IMR-90 (cell line): ENCODE measurements at regions not wholly inside any gene's neighbourhood (a gene's known extent, or its start where the extent isn't known, plus 50 kb on each side); places are given as distances from the start of the nearest gene placed in this dataset.

Source experiments
- ATAC-seq: fragments of 200-7000 bp; cut with Tn5 transposase; 2 replicates; pipeline ENCODE4 v1.9.1; 2020; ENCODE audit warnings: low read depth, mild to moderate bottlenecking, moderate library complexity
- BruUV-seq: library from RNA; stranded (reverse); fragments of 400-500 nt; replicated peaks from 2 replicates; lab custom pipeline; 2021; lab: Mats Ljungman, UMichigan
- CTCF ChIA-PET: fragments of 300-600 bp; formaldehyde crosslinking; extraction: SDS; loops from one replicate; lab custom pipeline; 2021; ENCODE audit warnings: antibody characterized with exemption; lab: Yijun Ruan, JAX
- POLR2A ChIA-PET: fragments of 300-600 bp; sonication (Branson Sonifier 250); formaldehyde crosslinking; loops from one replicate; lab custom pipeline; 2022; ENCODE audit warnings: antibody characterized with exemption; ENCODE audit not compliant: unreplicated experiment; lab: Charles Lee
- DNase-seq: peaks from one replicate; pipeline ENCODE4 v3.0.0; 2013
- H2AFZ ChIP-seq: replicated peaks from 2 replicates; pipeline ENCODE3; 2013; ENCODE audit warnings: low read length, mild to moderate bottlenecking; ENCODE audit not compliant: poor library complexity
- H2AK5ac ChIP-seq: 2 replicates; pipeline ENCODE4 v1.6.1; 2013; ENCODE audit warnings: low read depth, low read length, inconsistent platforms
- H2AK9ac ChIP-seq: replicated peaks from 2 replicates; pipeline ENCODE3; 2013; ENCODE audit warnings: mild to moderate bottlenecking, low read depth, low read length, moderate library complexity; ENCODE audit not compliant: poor library complexity
- H2BK120ac ChIP-seq: 2 replicates; pipeline ENCODE4 v1.6.1; 2013; ENCODE audit warnings: low read depth, low read length, inconsistent platforms
- H2BK15ac ChIP-seq: 3 replicates; pipeline ENCODE4 v1.6.1; 2013; ENCODE audit warnings: low read depth, low read length, inconsistent platforms
- H2BK20ac ChIP-seq: 2 replicates; pipeline ENCODE4 v1.6.1; 2013; ENCODE audit warnings: low read depth, mild to moderate bottlenecking, inconsistent platforms, low read length, moderate library complexity
- H2BK5ac ChIP-seq: 2 replicates; pipeline ENCODE4 v1.6.1; 2013; ENCODE audit warnings: mild to moderate bottlenecking, low read depth, low read length, inconsistent platforms; ENCODE audit not compliant: poor library complexity, severe bottlenecking
- H3K14ac ChIP-seq: replicated peaks from 2 replicates; pipeline ENCODE4 v1.6.1; 2013; ENCODE audit warnings: low read depth, low read length, inconsistent platforms
- H3K18ac ChIP-seq: 2 replicates; pipeline ENCODE4 v1.6.1; 2013; ENCODE audit warnings: low read depth, low read length, control low read depth
- H3K23ac ChIP-seq: 2 replicates; pipeline ENCODE4 v1.6.1; 2013; ENCODE audit warnings: low read depth, low read length, inconsistent platforms
- H3K27ac ChIP-seq: 2 replicates; pipeline ENCODE4 v1.5.1; 2013; ENCODE audit warnings: mild to moderate bottlenecking, control low read depth, low read length; ENCODE audit not compliant: insufficient read depth
- H3K27me3 ChIP-seq: 2 replicates; pipeline ENCODE4 v1.6.1; 2013; ENCODE audit warnings: low read length; ENCODE audit not compliant: control insufficient read depth, insufficient read depth
- H3K36me3 ChIP-seq: 2 replicates; pipeline ENCODE4 v1.6.1; 2013; ENCODE audit warnings: low read length, mixed read lengths; ENCODE audit not compliant: control insufficient read depth, insufficient read depth
- H3K4ac ChIP-seq: 2 replicates; pipeline ENCODE4 v1.6.1; 2013; ENCODE audit warnings: low read depth, low read length, inconsistent platforms
- H3K4me1 ChIP-seq: 2 replicates; pipeline ENCODE4 v1.6.1; 2013; ENCODE audit warnings: low read length, mixed read lengths; ENCODE audit not compliant: control insufficient read depth, insufficient read depth
- H3K4me2 ChIP-seq: 2 replicates; pipeline ENCODE4 v1.6.1; 2013; ENCODE audit warnings: low read depth, mild to moderate bottlenecking, control low read depth, low read length, moderate library complexity
- H3K4me3 ChIP-seq: 2 replicates; pipeline ENCODE4 v1.5.1; 2013; ENCODE audit warnings: low read depth, mild to moderate bottlenecking, control low read depth, low read length, moderate library complexity; ENCODE audit not compliant: insufficient read depth
- H3K56ac ChIP-seq: 2 replicates; pipeline ENCODE4 v1.6.1; 2013; ENCODE audit warnings: low read length, inconsistent platforms; ENCODE audit not compliant: insufficient read depth; ENCODE audit errors: extremely low read depth
- H3K79me1 ChIP-seq, 2 experiments: 2 replicates each; pipeline ENCODE4 v1.6.1; 2013; ENCODE audit warnings: low read length in 2 of 2, inconsistent platforms in 1 of 2, low read depth in 1 of 2
- H3K9ac ChIP-seq: 2 replicates; pipeline ENCODE4 v1.6.1; 2013; ENCODE audit warnings: low read depth, low read length, control low read depth
- H3K9me1 ChIP-seq: 2 replicates; pipeline ENCODE4 v1.6.1; 2013; ENCODE audit warnings: low read length, inconsistent platforms; ENCODE audit not compliant: insufficient read depth
- H3K9me3 ChIP-seq: 2 replicates; pipeline ENCODE4 v1.6.1; 2013; ENCODE audit warnings: low read length; ENCODE audit not compliant: control insufficient read depth, insufficient read depth
- H4K20me1 ChIP-seq: 2 replicates; pipeline ENCODE4 v1.6.1; 2013; ENCODE audit warnings: low read length, inconsistent platforms; ENCODE audit not compliant: insufficient read depth
- H4K5ac ChIP-seq: 2 replicates; pipeline ENCODE4 v1.6.1; 2013; ENCODE audit warnings: mild to moderate bottlenecking, low read depth, low read length, control low read depth
- H4K8ac ChIP-seq, 2 experiments: 2 replicates each; pipeline ENCODE4 v1.6.1; 2013; ENCODE audit warnings: low read depth in 2 of 2, low read length in 2 of 2, control low read depth in 1 of 2, inconsistent platforms in 1 of 2
- H4K91ac ChIP-seq: 2 replicates; pipeline ENCODE4 v1.6.1; 2013; ENCODE audit warnings: low read depth, low read length, inconsistent platforms; ENCODE audit not compliant: insufficient read depth
- BHLHE40 ChIP-seq: fragments of 150-350 bp; IDR thresholded peaks from 2 replicates; pipeline ENCODE4 v1.6.1; 2016; ENCODE audit warnings: mild to moderate bottlenecking, low read depth, low read length
- CEBPB ChIP-seq: IDR thresholded peaks from 2 replicates; pipeline ENCODE4 v1.6.1; 2012; ENCODE audit warnings: low read depth, low read length, improper control_type of control experiment
- CHD1 ChIP-seq: IDR thresholded peaks from 2 replicates; pipeline ENCODE4 v1.6.1; 2012; ENCODE audit warnings: low read depth, low read length, improper control_type of control experiment
- FOS ChIP-seq: fragments of 150-350 bp; IDR thresholded peaks from 2 replicates; pipeline ENCODE4 v1.6.1; 2016; ENCODE audit warnings: low read depth, low read length
- MAFK ChIP-seq: IDR thresholded peaks from 2 replicates; pipeline ENCODE4 v1.6.1; 2012; ENCODE audit warnings: low read depth, low read length, improper control_type of control experiment
- MAZ ChIP-seq: IDR thresholded peaks from 2 replicates; pipeline ENCODE4 v1.6.1; 2012; ENCODE audit warnings: low read depth, mild to moderate bottlenecking, low read length, improper control_type of control experiment, moderate library complexity, borderline replicate concordance
- MXI1 ChIP-seq: IDR thresholded peaks from 2 replicates; pipeline ENCODE4 v1.6.1; 2012; ENCODE audit warnings: low read depth, mild to moderate bottlenecking, low read length, moderate library complexity, borderline replicate concordance
- NFE2L2 ChIP-seq: fragments of 150-350 bp; IDR thresholded peaks from 2 replicates; pipeline ENCODE4 v1.6.1; 2016; ENCODE audit warnings: low read depth, mild to moderate bottlenecking, low read length
- POLR2A ChIP-seq: IDR thresholded peaks from 2 replicates; pipeline ENCODE4 v1.6.1; 2012; ENCODE audit warnings: mild to moderate bottlenecking, low read depth, low read length
- RAD21 ChIP-seq: IDR thresholded peaks from 2 replicates; pipeline ENCODE4 v1.6.1; 2012; ENCODE audit warnings: low read length, improper control_type of control experiment
- RCOR1 ChIP-seq: IDR thresholded peaks from 2 replicates; pipeline ENCODE4 v1.6.1; 2012; ENCODE audit warnings: mild to moderate bottlenecking, low read length, improper control_type of control experiment; ENCODE audit not compliant: insufficient replicate concordance
- RFX5 ChIP-seq: IDR thresholded peaks from 2 replicates; pipeline ENCODE4 v1.8.0; 2012; ENCODE audit warnings: low read depth, mild to moderate bottlenecking, low read length, moderate library complexity
- SMC3 ChIP-seq: fragments of 150-350 bp; IDR thresholded peaks from 2 replicates; pipeline ENCODE4 v1.6.1; 2016; ENCODE audit warnings: low read depth, mild to moderate bottlenecking, antibody characterized with exemption, low read length, moderate library complexity
- WGBS, 2 experiments: methylation state at CpG; one replicate each; pipeline versions ENCODE4 v1.1.5 to v1.1.7; 2013; ENCODE audit warnings: missing lambda C conversion rate in 2 of 2; ENCODE audit not compliant: insufficient read length in 1 of 2; ENCODE audit errors: extremely low coverage in 2 of 2; 5-methylcytosine and 5-hydroxymethylcytosine counted together
- dilution Hi-C: fragments of 300-500 bp; cut with HindIII; formaldehyde crosslinking; loops from one replicate; pipeline ENCODE4 v1.14.3; 2018; ENCODE audit warnings: low sequenced_read_pairs; ENCODE audit not compliant: unreplicated experiment
- in situ Hi-C: fragments of 300-500 bp; cut with MboI; formaldehyde crosslinking; loops from 3 replicates; pipeline ENCODE4 v1.14.3; 2019; ENCODE audit warnings: low sequenced_read_pairs, inconsistent platforms, mixed read lengths
- intact Hi-C: fragments of 100-400 bp; cut with micrococcal nuclease; formaldehyde crosslinking; loops from 2 replicates; pipeline ENCODE4 v1.10.0; 2022
- TF ChIP-seq, protein P1 (sequence below): conservative IDR thresholded peaks from 2 replicates; pipeline ENCODE4 v1.5.1; 2012; ENCODE audit warnings: mild to moderate bottlenecking, low read depth, low read length, improper control_type of control experiment
- TF ChIP-seq, protein P2 (sequence below): fragments of 150-350 bp; IDR thresholded peaks from 2 replicates; pipeline ENCODE4 v1.6.1; 2016; ENCODE audit warnings: low read depth, mild to moderate bottlenecking, low read length, moderate library complexity, borderline replicate concordance
- TF ChIP-seq, protein P3 (sequence below): fragments of 150-350 bp; IDR thresholded peaks from 2 replicates; pipeline ENCODE4 v1.6.1; 2017; ENCODE audit warnings: mild to moderate bottlenecking, antibody characterized with exemption, low read length, low read depth

GRCh38 chr12:104828015-104828414 is 130.1 kb downstream of the SLC41A2 start:
- POLR2A ChIA-PET: no interaction called here
- CTCF ChIA-PET: no interaction called here
- Histone ChIP-seq H3K36me3 (no peaks in the 10 kb centered on the region), H3K56ac (no peak overlapping the region), H2AFZ (no peak overlapping the region), H4K91ac (no peak overlapping the region), H2BK20ac (no peak overlapping the region), H2BK15ac (no peak overlapping the region), H2AK5ac (no peak overlapping the region), H4K20me1 (no peaks in the 10 kb centered on the region), H3K27ac (no peak overlapping the region), H3K9me3 (peaks cover 5% of the 10 kb centered on the region; the same call in 1 of the 2 replicates), H2BK120ac (no peak overlapping the region), H3K9me1 (no peaks in the 10 kb centered on the region), H2BK5ac (no peak overlapping the region), H3K4me2 (no peak overlapping the region), H2AK9ac (no peak overlapping the region), H3K79me1 (no peaks in the 10 kb centered on the region), H3K23ac (no peak overlapping the region), H4K8ac (no peak overlapping the region), H3K18ac (no peak overlapping the region), H3K4me1 (no peaks in the 10 kb centered on the region), H3K14ac (no peak overlapping the region), H4K5ac (no peak overlapping the region), H3K4ac (no peak overlapping the region), H3K4me3 (no peak overlapping the region), H3K27me3 (no peaks in the 10 kb centered on the region), H3K9ac (no peak overlapping the region)
- dilution Hi-C loops: no loop called here
- no peak for ATAC-seq
- in situ Hi-C loops: no loop called here
- TF ChIP-seq, protein P1, sequence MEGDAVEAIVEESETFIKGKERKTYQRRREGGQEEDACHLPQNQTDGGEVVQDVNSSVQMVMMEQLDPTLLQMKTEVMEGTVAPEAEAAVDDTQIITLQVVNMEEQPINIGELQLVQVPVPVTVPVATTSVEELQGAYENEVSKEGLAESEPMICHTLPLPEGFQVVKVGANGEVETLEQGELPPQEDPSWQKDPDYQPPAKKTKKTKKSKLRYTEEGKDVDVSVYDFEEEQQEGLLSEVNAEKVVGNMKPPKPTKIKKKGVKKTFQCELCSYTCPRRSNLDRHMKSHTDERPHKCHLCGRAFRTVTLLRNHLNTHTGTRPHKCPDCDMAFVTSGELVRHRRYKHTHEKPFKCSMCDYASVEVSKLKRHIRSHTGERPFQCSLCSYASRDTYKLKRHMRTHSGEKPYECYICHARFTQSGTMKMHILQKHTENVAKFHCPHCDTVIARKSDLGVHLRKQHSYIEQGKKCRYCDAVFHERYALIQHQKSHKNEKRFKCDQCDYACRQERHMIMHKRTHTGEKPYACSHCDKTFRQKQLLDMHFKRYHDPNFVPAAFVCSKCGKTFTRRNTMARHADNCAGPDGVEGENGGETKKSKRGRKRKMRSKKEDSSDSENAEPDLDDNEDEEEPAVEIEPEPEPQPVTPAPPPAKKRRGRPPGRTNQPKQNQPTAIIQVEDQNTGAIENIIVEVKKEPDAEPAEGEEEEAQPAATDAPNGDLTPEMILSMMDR: no peak
- TF ChIP-seq CEBPB (no peak), NFE2L2 (no peak), SMC3 (no peak), CHD1 (no peak), POLR2A (no peak), BHLHE40 (no peak), RAD21 (no peak), MXI1 (no peak), RFX5 (no peak), FOS (no peak), MAZ (no peak), MAFK (no peak), RCOR1 (no peak)
- TF ChIP-seq, protein P2, sequence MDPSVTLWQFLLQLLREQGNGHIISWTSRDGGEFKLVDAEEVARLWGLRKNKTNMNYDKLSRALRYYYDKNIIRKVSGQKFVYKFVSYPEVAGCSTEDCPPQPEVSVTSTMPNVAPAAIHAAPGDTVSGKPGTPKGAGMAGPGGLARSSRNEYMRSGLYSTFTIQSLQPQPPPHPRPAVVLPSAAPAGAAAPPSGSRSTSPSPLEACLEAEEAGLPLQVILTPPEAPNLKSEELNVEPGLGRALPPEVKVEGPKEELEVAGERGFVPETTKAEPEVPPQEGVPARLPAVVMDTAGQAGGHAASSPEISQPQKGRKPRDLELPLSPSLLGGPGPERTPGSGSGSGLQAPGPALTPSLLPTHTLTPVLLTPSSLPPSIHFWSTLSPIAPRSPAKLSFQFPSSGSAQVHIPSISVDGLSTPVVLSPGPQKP: no peak
- TF ChIP-seq, protein P3, sequence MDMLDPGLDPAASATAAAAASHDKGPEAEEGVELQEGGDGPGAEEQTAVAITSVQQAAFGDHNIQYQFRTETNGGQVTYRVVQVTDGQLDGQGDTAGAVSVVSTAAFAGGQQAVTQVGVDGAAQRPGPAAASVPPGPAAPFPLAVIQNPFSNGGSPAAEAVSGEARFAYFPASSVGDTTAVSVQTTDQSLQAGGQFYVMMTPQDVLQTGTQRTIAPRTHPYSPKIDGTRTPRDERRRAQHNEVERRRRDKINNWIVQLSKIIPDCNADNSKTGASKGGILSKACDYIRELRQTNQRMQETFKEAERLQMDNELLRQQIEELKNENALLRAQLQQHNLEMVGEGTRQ: no peak
- no CpG with 5 or more reads among the region's 7 CpGs for WGBS, 2 experiments
- BruUV-seq: no TSS peak
- intact Hi-C loops: no loop called here
- DNase-seq: no peak
